Right renal pelvis (tissue), 4 donors: ENCODE measurements at regions not wholly inside any gene's neighbourhood (a gene's known extent, or its start where the extent isn't known, plus 50 kb on each side); places are given as distances from the start of the nearest gene placed in this dataset.
A peak's percentile ranks its signal among the peaks of the same experiment; 100 is the strongest.

Source experiments
- DNase-seq, 4 donors: peaks; one replicate each; pipeline ENCODE4 v3.0.0-alpha.2; 2013; ENCODE audit warnings: low read depth in 4 of 4, low spot score in 3 of 4, missing footprints in 1 of 4

- DNase-seq, result no peak
These were observed 234.8 kb downstream of the NR2F2 start for GRCh38 chr15:96565266-96565665.

GRCh38 chr15:96574782-96575181, 244.3 kb downstream of the NR2F2 start:
- DNase-seq, result no peak

- no peak for DNase-seq
These were observed 246.1 kb downstream of the NR2F2 start for GRCh38 chr15:96576596-96576995.

GRCh38 chr15:96578393-96578792, 247.9 kb downstream of the NR2F2 start:
- DNase-seq, result no peak

GRCh38 chr15:96581371-96581770, 250.9 kb downstream of the NR2F2 start:
- no peak for DNase-seq

GRCh38 chr15:96582473-96582872, 252.0 kb downstream of the NR2F2 start:
- DNase-seq, result no peak

- DNase-seq, result no peak
These were observed 253.2 kb downstream of the NR2F2 start for GRCh38 chr15:96583671-96584070.

GRCh38 chr15:96585484-96586386, 255.2 kb downstream of the NR2F2 start:
- no peak for DNase-seq

GRCh38 chr15:96586901-96587300, 256.4 kb downstream of the NR2F2 start:
- no peak for DNase-seq

GRCh38 chr15:96589864-96590263, 259.4 kb downstream of the NR2F2 start:
- DNase-seq, result no peak

GRCh38 chr15:96593735-96594134, 263.2 kb downstream of the NR2F2 start:
- no peak for DNase-seq

GRCh38 chr15:96595951-96596350, 265.5 kb downstream of the NR2F2 start:
- no peak for DNase-seq

GRCh38 chr15:96598514-96598913, 268.0 kb downstream of the NR2F2 start:
- no peak for DNase-seq

- no peak for DNase-seq
These were observed 268.8 kb downstream of the NR2F2 start for GRCh38 chr15:96599268-96599667.

- DNase-seq, result no peak
These were observed 269.9 kb downstream of the NR2F2 start for GRCh38 chr15:96600350-96600749.

- DNase-seq, result no peak
These were observed 276.1 kb downstream of the NR2F2 start for GRCh38 chr15:96606617-96607016.

- DNase-seq, result no peak
These were observed 280.3 kb downstream of the NR2F2 start for GRCh38 chr15:96610757-96611156.

- no peak for DNase-seq
These were observed 282.4 kb downstream of the NR2F2 start for GRCh38 chr15:96612917-96613316.

- peak in 1 of 4 donors; percentile 18 for DNase-seq
These were observed 288.7 kb downstream of the NR2F2 start for GRCh38 chr15:96619174-96619573.

GRCh38 chr15:96622714-96623113, 292.2 kb downstream of the NR2F2 start:
- DNase-seq, result no peak

GRCh38 chr15:96625256-96625655, 294.8 kb downstream of the NR2F2 start:
- no peak for DNase-seq

- DNase-seq, result peak in 2 of 4 donors; percentile 10 to 22
These were observed 296.6 kb downstream of the NR2F2 start for GRCh38 chr15:96627031-96627568.
